ENCODE measurements at regions not wholly inside any gene's neighbourhood (a gene's known extent, or its start where the extent isn't known, plus 50 kb on each side); places are given as distances from the start of the nearest gene placed in this dataset.
A peak's percentile ranks its signal among the peaks of the same experiment; 100 is the strongest.
"Not testable (repeated sequence)": the region's sequence is repeated elsewhere in the genome, so short reads cannot be mapped to it uniquely, and the experiment has no call there.

- Histone ChIP-seq H3K4me3 (replicated peaks; ENCODE audit: low read depth, low read length) (no peak overlapping the region), H3K27me3 (replicated peaks; ENCODE audit: control insufficient read depth, insufficient read depth, low read length) (no peaks in the 10 kb centered on the region), H3K36me3 (ENCODE audit: control insufficient read depth, insufficient read depth, low read length) (no peaks in the 10 kb centered on the region)
- TF ChIP-seq CTCF (IDR thresholded peaks at IDR 0.05; ENCODE audit: insufficient read depth, low read length, poor library complexity, severe bottlenecking): no peak
- no peak for DNase-seq (ENCODE audit: extremely low read depth, insufficient read length)
These were observed 116.3 kb downstream of the BMP15 start for GRCh38 chrX:51026862-51027261.

GRCh38 chrX:51035746-51036145 lies 125.2 kb downstream of the BMP15 start:
- Histone ChIP-seq H3K27me3 (replicated peaks; ENCODE audit: control insufficient read depth, insufficient read depth, low read length) (no peaks in the 10 kb centered on the region; the same call in 1 of the 2 replicates), H3K36me3 (ENCODE audit: control insufficient read depth, insufficient read depth, low read length) (no peaks in the 10 kb centered on the region), H3K4me3 (replicated peaks; ENCODE audit: low read depth, low read length) (no peak overlapping the region)
- DNase-seq (ENCODE audit: extremely low read depth, insufficient read length): no peak
- no peak for TF ChIP-seq CTCF (IDR thresholded peaks at IDR 0.05; ENCODE audit: insufficient read depth, low read length, poor library complexity, severe bottlenecking)

GRCh38 chrX:51047950-51048349 lies 137.4 kb downstream of the BMP15 start:
- DNase-seq (ENCODE audit: extremely low read depth, insufficient read length): no peak
- no peaks in the 10 kb centered on the region for H3K36me3 ChIP-seq (ENCODE audit: control insufficient read depth, insufficient read depth, low read length)
- no peak overlapping the region for H3K4me3 ChIP-seq (replicated peaks; ENCODE audit: low read depth, low read length)
- H3K27me3 ChIP-seq (replicated peaks; ENCODE audit: control insufficient read depth, insufficient read depth, low read length): no peaks in the 10 kb centered on the region
- peak; percentile 38 for TF ChIP-seq CTCF (IDR thresholded peaks at IDR 0.05; ENCODE audit: insufficient read depth, low read length, poor library complexity, severe bottlenecking)

- no peak for DNase-seq (ENCODE audit: extremely low read depth, insufficient read length)
- no peaks in the 10 kb centered on the region for H3K36me3 ChIP-seq (ENCODE audit: control insufficient read depth, insufficient read depth, low read length)
- TF ChIP-seq CTCF (IDR thresholded peaks at IDR 0.05; ENCODE audit: insufficient read depth, low read length, poor library complexity, severe bottlenecking): no peak
- H3K27me3 ChIP-seq (replicated peaks; ENCODE audit: control insufficient read depth, insufficient read depth, low read length): no peaks in the 10 kb centered on the region; the same call in 1 of the 2 replicates
- H3K4me3 ChIP-seq (replicated peaks; ENCODE audit: low read depth, low read length): no peak overlapping the region
These were observed 143.2 kb downstream of the BMP15 start for GRCh38 chrX:51053741-51054140.

GRCh38 chrX:51098046-51098445 lies 187.5 kb downstream of the BMP15 start:
- no peak for DNase-seq (ENCODE audit: extremely low read depth, insufficient read length)
- TF ChIP-seq CTCF (IDR thresholded peaks at IDR 0.05; ENCODE audit: insufficient read depth, low read length, poor library complexity, severe bottlenecking): no peak
- Histone ChIP-seq H3K36me3 (ENCODE audit: control insufficient read depth, insufficient read depth, low read length) (no peaks in the 10 kb centered on the region), H3K27me3 (replicated peaks; ENCODE audit: control insufficient read depth, insufficient read depth, low read length) (no peaks in the 10 kb centered on the region; the same call in 1 of the 2 replicates), H3K4me3 (replicated peaks; ENCODE audit: low read depth, low read length) (no peak overlapping the region)

- H3K4me3 ChIP-seq (replicated peaks; ENCODE audit: low read depth, low read length); H3K36me3 ChIP-seq (ENCODE audit: control insufficient read depth, insufficient read depth, low read length); DNase-seq (ENCODE audit: extremely low read depth, insufficient read length); H3K27me3 ChIP-seq (replicated peaks; ENCODE audit: control insufficient read depth, insufficient read depth, low read length): not testable (repeated sequence)
These were observed 208.8 kb downstream of the BMP15 start for GRCh38 chrX:51119058-51119926.

- H3K4me3 ChIP-seq (replicated peaks; ENCODE audit: low read depth, low read length); DNase-seq (ENCODE audit: extremely low read depth, insufficient read length); H3K27me3 ChIP-seq (replicated peaks; ENCODE audit: control insufficient read depth, insufficient read depth, low read length): not testable (repeated sequence)
These were observed 206.9 kb upstream of the NUDT10 start for GRCh38 chrX:51125743-51126142.

More at GRCh38 chrX:51125743-51126142, 206.9 kb upstream of the NUDT10 start:
- not testable (repeated sequence) for H3K36me3 ChIP-seq (ENCODE audit: control insufficient read depth, insufficient read depth, low read length)
